Suprapubic skin (tissue), 4 donors: ENCODE measurements at regions not wholly inside any gene's neighbourhood (a gene's known extent, or its start where the extent isn't known, plus 50 kb on each side); places are given as distances from the start of the nearest gene placed in this dataset.

ENCODE experiments used
- DNase-seq, 2 donors: peaks; one replicate each; pipeline ENCODE4 v3.0.0-alpha.2; 2019; ENCODE audit warnings: low spot score in 2 of 2
- H3K27ac ChIP-seq: fragments of 200-600 bp; sonication (generic); one replicate; pipeline ENCODE4 v1.5.1; 2019
- H3K27me3 ChIP-seq: fragments of 200-600 bp; sonication (generic); one replicate; pipeline ENCODE4 v1.5.1; 2019
- H3K36me3 ChIP-seq: fragments of 200-600 bp; sonication (generic); one replicate; pipeline ENCODE4 v1.5.1; 2019
- H3K4me1 ChIP-seq: fragments of 200-600 bp; sonication (generic); one replicate; pipeline ENCODE4 v1.5.1; 2019
- H3K4me3 ChIP-seq: fragments of 200-600 bp; sonication (generic); one replicate; pipeline ENCODE4 v1.5.1; 2019; ENCODE audit warnings: mild to moderate bottlenecking
- H3K9me3 ChIP-seq: fragments of 200-600 bp; sonication (generic); one replicate; pipeline ENCODE4 v1.5.1; 2019
- EP300 ChIP-seq: sonication (generic); formaldehyde crosslinking; IDR thresholded peaks from one replicate; pipeline ENCODE4 v1.6.1; 2017; ENCODE audit warnings: antibody characterized with exemption
- POLR2A ChIP-seq, 2 donors: fragments of 450-650 bp; IDR thresholded peaks; one replicate each; pipeline ENCODE4 v1.6.1; 2017; ENCODE audit warnings: antibody characterized with exemption in 2 of 2, mild to moderate bottlenecking in 2 of 2, moderate library complexity in 2 of 2
- POLR2AphosphoS5 ChIP-seq, 3 donors: sonication (generic); formaldehyde crosslinking; IDR thresholded peaks; one replicate each; pipeline ENCODE4 v1.6.1; 2017; ENCODE audit warnings: antibody characterized with exemption in 3 of 3
- WGBS: methylation state at CpG from one replicate; pipeline ENCODE4 v1.1.5; 2018; 5-methylcytosine and 5-hydroxymethylcytosine counted together
- TF ChIP-seq, protein P1 (sequence below), 2 donors: fragments of 200-600 bp in 1 of 2; fragments of 450-650 bp in 1 of 2; sonication (generic) in 1 of 2; IDR thresholded peaks; one replicate each; pipeline ENCODE4 v1.5.1; 2016 to 2019; ENCODE audit warnings: antibody characterized with exemption in 2 of 2, mild to moderate bottlenecking in 1 of 2, moderate library complexity in 1 of 2

DNA sequence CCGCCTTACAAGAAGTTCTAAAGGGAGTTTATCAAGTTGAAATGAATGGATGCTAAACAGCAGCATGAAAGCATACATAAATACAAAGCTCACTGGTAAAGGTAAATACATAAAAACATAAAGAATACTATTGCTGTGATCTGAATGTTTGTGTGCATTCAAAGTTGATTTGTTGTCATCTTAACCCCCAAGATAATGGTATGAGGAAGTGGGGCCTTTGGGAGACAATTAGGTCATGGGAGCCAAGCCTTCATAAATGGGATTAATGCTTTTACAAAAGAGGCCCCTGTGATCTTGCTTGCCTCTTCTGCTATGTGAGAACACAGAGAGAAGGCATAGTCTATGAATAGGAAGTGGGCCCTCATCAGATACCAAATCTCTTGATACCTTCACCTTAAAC lies 209.0 kb upstream of the SAMSN1 start:
- DNase-seq, result no peak
- no peaks in the 10 kb centered on the region for H3K4me1 ChIP-seq
- H3K36me3 ChIP-seq, result no peaks in the 10 kb centered on the region
- H3K9me3 ChIP-seq, result no peaks in the 10 kb centered on the region
- H3K27ac ChIP-seq, result no peak overlapping the region
- TF ChIP-seq POLR2AphosphoS5 (IDR thresholded peaks at IDR 0.05), result no peak
- TF ChIP-seq, protein P1, sequence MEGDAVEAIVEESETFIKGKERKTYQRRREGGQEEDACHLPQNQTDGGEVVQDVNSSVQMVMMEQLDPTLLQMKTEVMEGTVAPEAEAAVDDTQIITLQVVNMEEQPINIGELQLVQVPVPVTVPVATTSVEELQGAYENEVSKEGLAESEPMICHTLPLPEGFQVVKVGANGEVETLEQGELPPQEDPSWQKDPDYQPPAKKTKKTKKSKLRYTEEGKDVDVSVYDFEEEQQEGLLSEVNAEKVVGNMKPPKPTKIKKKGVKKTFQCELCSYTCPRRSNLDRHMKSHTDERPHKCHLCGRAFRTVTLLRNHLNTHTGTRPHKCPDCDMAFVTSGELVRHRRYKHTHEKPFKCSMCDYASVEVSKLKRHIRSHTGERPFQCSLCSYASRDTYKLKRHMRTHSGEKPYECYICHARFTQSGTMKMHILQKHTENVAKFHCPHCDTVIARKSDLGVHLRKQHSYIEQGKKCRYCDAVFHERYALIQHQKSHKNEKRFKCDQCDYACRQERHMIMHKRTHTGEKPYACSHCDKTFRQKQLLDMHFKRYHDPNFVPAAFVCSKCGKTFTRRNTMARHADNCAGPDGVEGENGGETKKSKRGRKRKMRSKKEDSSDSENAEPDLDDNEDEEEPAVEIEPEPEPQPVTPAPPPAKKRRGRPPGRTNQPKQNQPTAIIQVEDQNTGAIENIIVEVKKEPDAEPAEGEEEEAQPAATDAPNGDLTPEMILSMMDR (IDR thresholded peaks at IDR 0.05), result no peak
- no peak for TF ChIP-seq EP300
- TF ChIP-seq POLR2A (IDR thresholded peaks at IDR 0.05), result no peak
- no peaks in the 10 kb centered on the region for H3K27me3 ChIP-seq
- 97% methylated on average over 1 of the region's 1 CpG for WGBS
- H3K4me3 ChIP-seq, result no peak overlapping the region

DNA sequence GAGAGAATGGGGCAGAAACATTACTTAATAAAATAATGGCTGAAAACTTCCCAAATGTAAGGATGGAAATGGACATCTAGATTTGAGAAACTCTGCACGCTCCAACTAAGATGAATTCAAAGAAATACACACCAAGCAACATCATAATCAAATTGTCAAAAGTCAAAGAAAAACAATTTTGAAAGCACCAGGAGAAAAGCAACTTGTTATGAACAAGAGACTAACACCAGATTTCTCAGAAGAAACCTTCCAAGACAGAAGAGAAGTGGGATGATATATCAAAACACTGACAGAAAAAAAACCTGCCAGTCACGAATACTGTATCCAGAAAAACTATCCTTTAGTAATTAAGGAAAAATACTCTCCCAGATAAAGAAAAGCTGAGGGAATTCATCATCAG lies 208.6 kb upstream of the SAMSN1 start:
- 80% methylated on average over 2 of the region's 2 CpGs for WGBS
- Histone ChIP-seq H3K9me3 (no peaks in the 10 kb centered on the region), H3K4me1 (no peaks in the 10 kb centered on the region), H3K27me3 (no peaks in the 10 kb centered on the region), H3K27ac (no peak overlapping the region), H3K36me3 (no peaks in the 10 kb centered on the region), H3K4me3 (no peak overlapping the region)
- no peak for DNase-seq
- TF ChIP-seq POLR2AphosphoS5 (IDR thresholded peaks at IDR 0.05) (no peak), EP300 (no peak), POLR2A (IDR thresholded peaks at IDR 0.05) (no peak)
- TF ChIP-seq, protein P1 (IDR thresholded peaks at IDR 0.05), result no peak

DNA sequence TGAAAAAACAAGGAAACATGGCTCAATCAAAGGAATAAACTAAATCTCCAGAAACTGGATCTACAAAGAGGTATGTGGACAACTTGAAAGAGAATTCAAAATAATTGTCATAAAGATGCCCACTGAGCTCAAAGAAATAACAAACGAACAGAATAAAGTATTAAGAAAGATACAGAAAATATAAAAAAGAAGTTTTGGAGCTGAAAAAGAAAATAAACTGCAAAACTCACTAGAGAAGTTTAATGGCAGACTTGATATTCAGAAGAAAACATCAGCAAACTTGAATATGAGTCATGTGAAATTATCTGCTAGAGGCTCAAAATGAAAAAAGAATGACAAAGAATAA lies 208.1 kb upstream of the SAMSN1 start:
- 77% methylated on average over 1 of the region's 1 CpG for WGBS
- Histone ChIP-seq H3K4me3 (no peak overlapping the region), H3K9me3 (no peaks in the 10 kb centered on the region), H3K27me3 (no peaks in the 10 kb centered on the region), H3K27ac (no peak overlapping the region), H3K4me1 (no peaks in the 10 kb centered on the region), H3K36me3 (no peaks in the 10 kb centered on the region)
- TF ChIP-seq, protein P1 (IDR thresholded peaks at IDR 0.05), result no peak
- no peak for TF ChIP-seq POLR2A (IDR thresholded peaks at IDR 0.05)
- no peak for TF ChIP-seq POLR2AphosphoS5 (IDR thresholded peaks at IDR 0.05)
- TF ChIP-seq EP300, result no peak
- DNase-seq, result no peak

DNA sequence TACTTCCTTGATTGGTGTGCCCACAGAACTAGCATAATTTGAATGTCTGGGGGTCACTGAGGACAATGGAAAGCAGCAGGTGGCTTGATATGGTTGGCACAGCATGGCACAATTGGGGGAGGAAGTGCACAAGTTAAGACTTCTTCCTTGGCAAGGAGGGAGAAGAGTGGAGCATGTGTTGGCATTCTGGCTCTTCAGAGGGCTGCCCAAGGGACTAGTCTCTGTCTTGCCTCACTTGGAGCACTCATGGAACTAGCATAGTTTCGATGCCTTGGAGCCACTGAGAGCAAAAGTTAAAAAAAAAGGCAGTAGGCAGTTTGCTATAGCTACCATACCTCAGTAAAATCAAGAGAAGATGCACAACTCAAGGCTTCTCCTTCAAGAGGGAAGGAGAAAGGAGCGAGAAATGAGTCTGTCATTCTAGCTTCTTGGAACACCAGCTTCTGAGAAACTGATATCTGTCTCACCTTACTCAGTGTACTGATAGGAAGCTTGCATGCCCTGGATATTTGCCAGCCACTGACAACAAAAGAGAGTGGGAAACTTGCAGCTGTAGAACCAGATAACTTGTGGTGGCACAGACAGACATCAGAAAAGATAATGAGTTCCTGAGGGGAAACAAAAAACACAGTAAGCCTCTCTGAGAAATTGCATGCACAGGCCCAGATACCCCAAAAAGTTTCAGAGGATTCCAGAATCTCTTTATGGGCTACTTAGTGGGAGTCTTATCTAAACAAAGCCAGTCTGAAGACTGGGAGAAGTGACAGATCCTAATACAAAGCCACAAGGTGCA lies 207.5 kb upstream of the SAMSN1 start:
- no peaks in the 10 kb centered on the region for H3K27me3 ChIP-seq
- WGBS, result 81% methylated on average over 2 of the region's 2 CpGs
- DNase-seq, result no peak
- TF ChIP-seq, protein P1 (IDR thresholded peaks at IDR 0.05), result no peak
- no peak for TF ChIP-seq POLR2A (IDR thresholded peaks at IDR 0.05)
- no peak overlapping the region for H3K27ac ChIP-seq
- no peak overlapping the region for H3K4me3 ChIP-seq
- H3K4me1 ChIP-seq, result no peaks in the 10 kb centered on the region
- H3K36me3 ChIP-seq, result no peaks in the 10 kb centered on the region
- no peaks in the 10 kb centered on the region for H3K9me3 ChIP-seq

DNA sequence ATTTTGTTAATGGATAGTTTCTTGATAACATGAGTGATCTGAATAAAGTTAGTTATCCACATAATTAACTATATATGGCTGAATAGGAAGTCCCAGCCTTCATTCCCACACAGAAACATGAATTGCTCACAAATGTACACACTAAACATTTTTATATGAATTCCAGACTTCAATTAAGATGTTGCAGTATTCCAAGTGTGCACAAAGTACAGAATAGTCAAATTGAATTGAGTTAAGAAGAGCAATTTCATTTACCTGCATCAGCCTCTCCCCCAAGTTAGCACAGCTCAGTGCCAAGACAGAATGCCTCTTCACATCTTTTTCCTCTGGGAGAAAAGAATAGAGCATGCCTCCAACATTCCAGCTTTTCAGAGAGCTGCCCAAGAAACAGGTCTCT lies 207.0 kb upstream of the SAMSN1 start:
- no peaks in the 10 kb centered on the region for H3K27me3 ChIP-seq
- DNase-seq, result no peak
- no peak overlapping the region for H3K27ac ChIP-seq
- TF ChIP-seq POLR2AphosphoS5 (IDR thresholded peaks at IDR 0.05), result no peak
- TF ChIP-seq, protein P1 (IDR thresholded peaks at IDR 0.05), result no peak
- no peak for TF ChIP-seq EP300
- H3K4me3 ChIP-seq, result no peak overlapping the region
- H3K4me1 ChIP-seq, result no peaks in the 10 kb centered on the region
- H3K9me3 ChIP-seq, result no peaks in the 10 kb centered on the region
- H3K36me3 ChIP-seq, result no peaks in the 10 kb centered on the region
